ENCODE measurements at regions not wholly inside any gene's neighbourhood (a gene's known extent, or its start where the extent isn't known, plus 50 kb on each side); places are given as distances from the start of the nearest gene placed in this dataset.

GRCh38 chr11:26823963-26824362 lies 102.1 kb upstream of the SLC5A12 start:
- no peak overlapping the region for H3K4me3 ChIP-seq (ENCODE audit: low read length)
- TF ChIP-seq, protein P1, sequence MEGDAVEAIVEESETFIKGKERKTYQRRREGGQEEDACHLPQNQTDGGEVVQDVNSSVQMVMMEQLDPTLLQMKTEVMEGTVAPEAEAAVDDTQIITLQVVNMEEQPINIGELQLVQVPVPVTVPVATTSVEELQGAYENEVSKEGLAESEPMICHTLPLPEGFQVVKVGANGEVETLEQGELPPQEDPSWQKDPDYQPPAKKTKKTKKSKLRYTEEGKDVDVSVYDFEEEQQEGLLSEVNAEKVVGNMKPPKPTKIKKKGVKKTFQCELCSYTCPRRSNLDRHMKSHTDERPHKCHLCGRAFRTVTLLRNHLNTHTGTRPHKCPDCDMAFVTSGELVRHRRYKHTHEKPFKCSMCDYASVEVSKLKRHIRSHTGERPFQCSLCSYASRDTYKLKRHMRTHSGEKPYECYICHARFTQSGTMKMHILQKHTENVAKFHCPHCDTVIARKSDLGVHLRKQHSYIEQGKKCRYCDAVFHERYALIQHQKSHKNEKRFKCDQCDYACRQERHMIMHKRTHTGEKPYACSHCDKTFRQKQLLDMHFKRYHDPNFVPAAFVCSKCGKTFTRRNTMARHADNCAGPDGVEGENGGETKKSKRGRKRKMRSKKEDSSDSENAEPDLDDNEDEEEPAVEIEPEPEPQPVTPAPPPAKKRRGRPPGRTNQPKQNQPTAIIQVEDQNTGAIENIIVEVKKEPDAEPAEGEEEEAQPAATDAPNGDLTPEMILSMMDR (conservative IDR thresholded peaks at IDR 0.05; ENCODE audit: low read length): no peak
- no peak for DNase-seq (ENCODE audit: low read depth)

DNA sequence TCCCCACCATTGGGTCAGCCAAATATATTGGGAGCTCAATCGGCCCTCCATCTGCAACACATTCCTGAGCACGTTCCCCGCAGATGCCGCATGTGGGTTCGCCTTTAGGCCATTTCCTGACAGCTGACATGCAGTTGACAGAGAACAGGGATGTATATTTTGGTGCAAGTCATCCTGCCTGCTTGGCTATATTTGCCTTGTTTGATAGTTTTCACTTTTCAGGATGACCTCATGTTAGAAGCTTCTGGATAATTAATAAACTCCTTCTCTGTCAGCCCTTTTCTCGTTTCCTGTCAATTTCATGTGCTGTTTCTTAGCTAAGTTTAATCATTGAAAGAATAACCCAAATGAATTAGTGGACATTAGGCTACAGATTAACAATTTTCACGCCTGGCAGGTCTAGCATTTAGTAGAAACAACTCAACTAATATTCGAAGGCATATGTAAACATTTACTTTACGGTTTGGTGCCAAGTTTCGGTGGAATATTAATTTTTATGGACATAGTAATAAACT lies 105.8 kb upstream of the SLC5A12 start:
- DNase-seq (ENCODE audit: low read depth): peak; percentile 55
- H3K4me3 ChIP-seq (ENCODE audit: low read length): no peak overlapping the region
- TF ChIP-seq, protein P1 (conservative IDR thresholded peaks at IDR 0.05; ENCODE audit: low read length): no peak

DNA sequence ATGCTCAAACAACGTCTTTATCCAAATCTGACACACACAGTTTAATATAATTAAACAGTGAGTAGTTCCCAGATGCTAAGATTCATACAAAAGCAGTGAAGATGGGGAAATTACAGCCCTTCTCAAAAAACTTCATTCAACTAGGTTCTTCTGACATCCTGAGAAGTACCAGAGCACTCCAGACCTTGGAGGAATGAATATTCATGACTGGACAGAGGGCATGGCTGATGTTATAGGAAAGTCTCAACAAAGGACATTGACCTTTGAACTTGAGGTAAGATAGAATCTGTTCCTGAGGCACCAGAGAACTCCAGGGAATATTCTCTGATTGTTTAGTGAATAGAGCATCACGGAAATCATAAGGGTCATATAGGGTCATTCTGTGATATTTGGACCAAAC lies 106.4 kb upstream of the SLC5A12 start:
- TF ChIP-seq, protein P1 (conservative IDR thresholded peaks at IDR 0.05; ENCODE audit: low read length): no peak
- H3K4me3 ChIP-seq (ENCODE audit: low read length): no peak overlapping the region
- no peak for DNase-seq (ENCODE audit: low read depth)

GRCh38 chr11:26830218-26830617 lies 108.4 kb upstream of the SLC5A12 start:
- no peak overlapping the region for H3K4me3 ChIP-seq (ENCODE audit: low read length)
- no peak for DNase-seq (ENCODE audit: low read depth)
- TF ChIP-seq, protein P1 (conservative IDR thresholded peaks at IDR 0.05; ENCODE audit: low read length): no peak

- TF ChIP-seq, protein P1 (conservative IDR thresholded peaks at IDR 0.05; ENCODE audit: low read length): no peak
- DNase-seq (ENCODE audit: low read depth): peak; percentile 81
- no peak overlapping the region for H3K4me3 ChIP-seq (ENCODE audit: low read length)
Measured at GRCh38 chr11:26830757-26831156, 108.9 kb upstream of the SLC5A12 start.

DNA sequence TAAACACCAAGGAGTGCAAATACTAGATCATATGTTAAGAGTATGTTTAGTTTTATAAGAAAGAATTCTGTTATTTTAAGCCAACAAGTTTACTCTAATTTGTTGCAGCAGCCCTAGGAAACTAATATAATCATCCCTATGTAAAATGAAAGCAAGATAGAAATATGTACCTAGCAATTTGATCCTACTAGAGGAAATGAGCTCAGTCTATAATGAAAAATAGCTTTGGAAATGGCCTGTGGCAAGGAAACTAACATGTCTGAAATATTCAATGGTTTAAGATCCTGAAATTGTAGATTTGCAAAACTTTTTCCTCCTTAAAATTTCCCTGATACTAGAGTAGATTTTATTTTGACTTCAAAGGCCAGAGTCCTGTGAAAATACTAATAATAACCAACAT lies 112.7 kb upstream of the SLC5A12 start:
- no peak overlapping the region for H3K4me3 ChIP-seq (ENCODE audit: low read length)
- TF ChIP-seq, protein P1 (conservative IDR thresholded peaks at IDR 0.05; ENCODE audit: low read length): no peak

GRCh38 chr11:26835611-26836010 lies 113.8 kb upstream of the SLC5A12 start:
- DNase-seq (ENCODE audit: low read depth): no peak
- H3K4me3 ChIP-seq (ENCODE audit: low read length): no peak overlapping the region
- TF ChIP-seq, protein P1 (conservative IDR thresholded peaks at IDR 0.05; ENCODE audit: low read length): no peak

More for the DNA sequence above, 112.7 kb upstream of the SLC5A12 start:
- DNase-seq (ENCODE audit: low read depth): no peak

Measured in AG10803 (cell line).